IPS-11a (cell line): ENCODE measurements at regions not wholly inside any gene's neighbourhood (a gene's known extent, or its start where the extent isn't known, plus 50 kb on each side); places are given as distances from the start of the nearest gene placed in this dataset.
"Not testable (repeated sequence)": the region's sequence is repeated elsewhere in the genome, so short reads cannot be mapped to it uniquely, and the experiment has no call there.

Experiments used
- H3K4me3 ChIP-seq: one replicate; pipeline ENCODE4 v1.5.1; 2013; ENCODE audit warnings: low read depth, low read length, control low read depth

DNA sequence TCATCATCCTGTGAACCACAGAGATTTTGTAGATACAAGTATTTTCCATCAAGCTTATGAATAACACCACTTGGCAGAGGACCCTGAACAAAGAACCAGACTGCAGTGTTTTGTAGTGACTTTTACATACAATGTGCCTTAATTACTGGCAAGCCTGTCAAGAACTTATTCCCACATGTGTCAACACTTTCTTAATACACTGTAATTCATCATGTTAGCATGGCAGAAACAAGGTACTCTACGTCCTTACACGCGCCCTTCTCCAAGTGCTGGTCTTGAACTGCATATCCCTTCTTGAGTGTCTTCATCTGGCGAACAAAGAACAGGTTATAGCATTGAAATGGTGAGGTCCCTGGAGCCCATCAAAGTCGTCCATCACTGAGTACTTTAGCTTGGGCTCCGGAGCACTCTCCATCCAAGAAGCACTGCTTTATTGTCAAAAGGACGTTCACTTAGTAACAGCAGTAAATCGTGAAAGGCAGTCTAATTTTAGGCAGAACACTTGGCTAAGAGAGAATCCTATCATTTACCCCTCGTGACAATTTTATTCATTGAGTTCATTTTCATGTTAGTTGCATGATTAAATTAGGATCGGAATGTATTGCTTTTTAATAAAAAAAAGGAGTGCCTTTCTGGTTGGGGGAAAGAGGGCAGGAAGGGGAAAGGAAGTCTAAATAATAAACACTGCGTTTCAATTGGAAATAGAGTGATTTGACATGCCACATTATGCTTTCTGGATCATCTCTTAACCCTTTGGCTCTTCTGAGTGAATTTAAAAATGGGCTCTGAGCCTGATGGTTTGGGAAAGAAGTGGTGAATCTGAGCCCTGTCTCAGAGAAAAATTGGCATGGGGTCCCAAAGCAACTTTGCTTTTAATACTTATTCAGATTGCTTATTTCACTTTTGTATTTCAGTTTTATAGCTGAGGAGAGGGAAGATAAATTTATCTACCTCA is 376.1 kb downstream of the DLEU7 start:
- no peak overlapping the region for H3K4me3 ChIP-seq

- no peak overlapping the region for H3K4me3 ChIP-seq
Measured at GRCh38 chr13:50468849-50469669, 374.4 kb downstream of the DLEU7 start.

GRCh38 chr13:50473050-50473449 is 370.4 kb downstream of the DLEU7 start:
- not testable (repeated sequence) for H3K4me3 ChIP-seq

GRCh38 chr13:50474088-50474662 is 369.3 kb downstream of the DLEU7 start:
- no peak overlapping the region for H3K4me3 ChIP-seq

DNA sequence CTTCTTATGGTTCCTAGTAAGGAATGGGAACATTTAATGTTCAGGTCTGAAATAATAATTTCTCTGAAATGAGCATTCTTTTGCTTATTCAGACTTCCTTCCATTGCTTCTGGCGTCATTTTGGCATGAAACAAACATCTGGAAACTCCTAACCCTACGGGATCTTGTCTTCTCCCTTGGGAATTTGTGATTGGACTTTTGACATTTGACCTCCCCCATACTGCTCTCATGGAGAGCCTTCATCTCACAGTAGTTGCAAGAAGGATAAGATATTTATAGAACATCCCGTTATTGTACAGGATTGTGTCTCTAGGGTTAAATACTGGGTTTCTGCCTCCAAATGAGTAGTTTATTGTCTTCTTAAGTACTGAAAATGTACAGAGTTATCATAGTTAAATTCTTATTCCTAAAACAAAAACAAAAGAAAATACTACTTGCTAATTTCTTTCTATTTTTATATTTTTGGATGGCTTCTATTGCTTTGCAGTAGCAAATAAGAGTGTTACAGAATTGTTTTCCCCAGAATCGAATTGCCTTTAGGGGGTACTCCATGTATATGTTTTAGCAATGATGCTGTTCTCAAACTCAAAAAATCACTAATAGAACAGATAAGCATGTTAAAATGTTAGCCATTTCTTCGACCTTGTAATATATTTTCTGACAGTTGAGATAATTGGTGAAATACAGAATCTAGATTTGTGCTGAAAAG is 366.8 kb downstream of the DLEU7 start:
- no peak overlapping the region for H3K4me3 ChIP-seq

- H3K4me3 ChIP-seq, result no peak overlapping the region
Measured at GRCh38 chr13:50481936-50482335, 361.6 kb downstream of the DLEU7 start.

GRCh38 chr13:50483416-50483815 is 360.1 kb downstream of the DLEU7 start:
- H3K4me3 ChIP-seq, result no peak overlapping the region

DNA sequence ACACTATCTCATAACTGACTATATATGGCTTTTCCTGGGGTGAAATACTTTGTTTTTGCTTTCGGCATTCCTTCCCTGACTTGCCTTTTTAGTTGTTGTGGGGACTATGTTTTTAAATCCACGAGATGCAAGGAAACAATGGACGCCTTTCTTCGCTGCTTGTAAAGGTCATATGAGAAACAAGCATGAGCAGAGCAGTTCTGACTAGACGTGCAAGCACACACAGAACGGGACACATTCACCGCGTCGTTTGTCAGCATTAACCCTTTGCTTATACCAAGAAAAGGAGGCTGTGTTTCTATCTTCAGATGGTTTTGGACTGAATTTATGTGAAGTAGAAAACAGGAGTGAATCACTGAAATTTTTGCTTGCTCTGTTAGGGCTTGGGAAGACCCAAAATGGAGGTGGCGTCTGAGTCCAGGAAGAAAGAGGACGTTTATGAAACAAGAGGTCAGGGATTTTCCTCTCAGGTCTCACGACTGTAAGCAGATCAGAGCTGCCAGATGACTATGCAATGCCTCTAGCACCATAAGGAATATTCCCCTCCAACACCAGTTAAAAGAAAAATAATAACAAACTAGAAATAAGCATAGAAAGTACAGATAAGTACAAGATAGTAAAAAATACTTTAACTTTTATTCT is 358.9 kb downstream of the DLEU7 start:
- no peak overlapping the region for H3K4me3 ChIP-seq

GRCh38 chr13:50485979-50486935 is 357.2 kb downstream of the DLEU7 start:
- H3K4me3 ChIP-seq, result no peak overlapping the region

GRCh38 chr13:50493683-50494082 is 349.8 kb downstream of the DLEU7 start:
- no peak overlapping the region for H3K4me3 ChIP-seq

DNA sequence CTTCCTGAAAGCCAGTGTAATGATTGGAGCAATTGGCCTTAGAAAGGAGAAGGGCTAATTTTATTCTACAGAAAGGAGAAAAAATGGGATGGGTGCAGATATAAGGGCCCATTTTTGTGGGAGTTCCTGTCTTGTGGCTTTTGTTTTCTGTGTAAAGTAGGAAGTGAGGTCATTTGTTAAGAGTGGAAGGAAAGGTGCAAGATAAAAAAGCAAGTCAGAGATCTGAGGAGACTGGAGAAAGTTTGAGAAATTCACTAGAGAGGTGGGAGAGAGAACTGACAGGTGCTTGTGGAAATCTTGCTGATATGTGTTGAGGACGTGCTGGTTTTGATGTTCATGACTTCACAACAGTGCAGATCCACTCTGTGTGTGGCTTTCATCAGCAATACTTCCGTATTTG is 349.4 kb downstream of the DLEU7 start:
- no peak overlapping the region for H3K4me3 ChIP-seq

DNA sequence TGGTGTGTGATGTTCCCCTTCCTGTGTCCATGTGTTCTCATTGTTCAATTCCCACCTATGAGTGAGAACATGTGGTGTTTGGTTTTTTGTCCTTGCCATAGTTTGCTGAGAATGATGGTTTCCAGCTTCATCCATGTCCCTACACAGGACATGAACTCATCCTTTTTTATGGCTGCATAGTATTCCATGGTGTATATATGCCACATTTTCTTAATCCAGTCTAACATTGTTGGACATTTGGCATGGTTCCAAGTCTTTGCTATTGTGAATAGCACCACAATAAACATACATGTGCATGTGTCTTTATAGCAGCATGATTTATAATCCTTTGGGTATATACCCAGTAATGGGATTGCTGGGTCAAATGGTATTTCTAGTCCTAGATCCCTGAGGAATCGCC is 340.3 kb downstream of the DLEU7 start:
- H3K4me3 ChIP-seq, result not testable (repeated sequence)

- no peak overlapping the region for H3K4me3 ChIP-seq
Measured at GRCh38 chr13:50509167-50509566, 334.3 kb downstream of the DLEU7 start.

GRCh38 chr13:50509771-50510441 is 333.6 kb downstream of the DLEU7 start:
- no peak overlapping the region for H3K4me3 ChIP-seq

- H3K4me3 ChIP-seq, result not testable (repeated sequence)
Measured at GRCh38 chr13:50510885-50511545, 332.5 kb downstream of the DLEU7 start.

DNA sequence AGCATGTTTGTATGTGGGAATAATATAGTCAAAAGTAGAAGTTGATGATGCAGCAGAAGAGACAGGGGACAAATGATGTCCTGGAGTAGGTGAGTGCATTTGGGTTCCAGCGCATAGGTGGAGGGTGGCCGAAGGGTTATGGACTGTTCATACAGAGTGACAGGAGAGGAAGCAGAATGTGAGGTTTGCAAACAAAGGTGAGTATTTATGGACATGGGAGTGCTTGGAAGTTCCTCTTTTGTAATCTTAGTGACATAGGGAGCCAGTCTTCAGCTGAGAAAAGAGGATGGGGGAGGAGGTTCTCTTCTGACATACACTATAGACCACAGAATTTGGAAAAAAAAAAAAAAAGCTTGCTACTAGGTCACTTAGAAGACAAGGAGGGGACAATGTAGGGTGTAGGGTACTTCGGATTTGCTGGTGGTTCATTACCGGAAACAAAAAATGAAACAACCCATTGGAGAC is 331.6 kb downstream of the DLEU7 start:
- no peak overlapping the region for H3K4me3 ChIP-seq

- no peak overlapping the region for H3K4me3 ChIP-seq
Measured at GRCh38 chr13:50512474-50513299, 330.8 kb downstream of the DLEU7 start.
